ENCODE measurements at regions not wholly inside any gene's neighbourhood (a gene's known extent, or its start where the extent isn't known, plus 50 kb on each side); places are given as distances from the start of the nearest gene placed in this dataset.

- H3K27me3 ChIP-seq (replicated peaks in 1 of 2; ENCODE audit: control insufficient read depth in 2 of 2, extremely low read depth in 1 of 2, insufficient read depth in 2 of 2, low read length in 1 of 2) = no peaks in the 10 kb centered on the region
- H3K36me3 Mint-ChIP-seq = no peaks in the 10 kb centered on the region
- ChIA-PET CTCF (no interaction called here), POLR2A (no interaction called here)
- no peak for DNase-seq
- no peak overlapping the region for H3K4me3 ChIP-seq (ENCODE audit: control insufficient read depth in 1 of 2, extremely low read depth in 1 of 2, low read length in 1 of 2)
- H3K4me1 Mint-ChIP-seq = no peaks in the 10 kb centered on the region
- no peaks in the 10 kb centered on the region for H3K4me1 ChIP-seq (ENCODE audit: control insufficient read depth in 1 of 2, extremely low read depth in 1 of 2, insufficient read depth in 2 of 2, low read length in 2 of 2)
- no peak overlapping the region for H3K4me3 Mint-ChIP-seq
- ATAC-seq (replicated peaks in 1 of 4) = no peak
- no peaks in the 10 kb centered on the region for H3K36me3 ChIP-seq (ENCODE audit: control insufficient read depth in 2 of 2, extremely low read depth in 1 of 2, insufficient read depth in 1 of 2, low read length in 1 of 2)
- no peak overlapping the region for H3K27ac ChIP-seq (ENCODE audit: low read length)
- WGBS (ENCODE audit: insufficient coverage) = no CpG with 5 or more reads among the region's 6 CpGs
- H3K27me3 Mint-ChIP-seq = no peaks in the 10 kb centered on the region
- peaks cover 0 to 11% (median 11%) of the 10 kb centered on the region in 3 donors for H3K9me3 Mint-ChIP-seq
- H3K27ac Mint-ChIP-seq = no peak overlapping the region
- H3K9me3 ChIP-seq = no peaks in the 10 kb centered on the region
Measured at GRCh38 chr11:38971141-38971540, 2373.1 kb upstream of the RAG2 start.

DNA sequence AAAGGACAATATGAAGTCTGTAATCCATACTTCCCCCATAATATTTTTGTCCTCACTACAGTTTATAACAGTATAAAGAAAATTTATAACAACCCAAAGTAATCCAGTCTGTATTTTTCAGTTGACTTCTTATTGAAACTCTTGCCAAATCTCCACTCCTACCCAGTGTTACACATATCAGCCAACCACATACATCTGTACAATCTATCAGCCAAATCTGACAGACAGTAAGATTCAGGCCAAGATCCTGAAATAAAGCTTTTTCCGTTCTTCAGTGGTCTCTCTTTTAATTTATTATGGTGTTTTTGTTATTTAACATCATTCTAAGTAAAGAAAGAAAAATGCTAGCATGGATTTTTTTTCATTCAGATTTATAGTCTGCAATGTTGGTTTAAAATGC is 2370.9 kb upstream of the RAG2 start:
- Histone ChIP-seq H3K4me1 (ENCODE audit: control insufficient read depth in 1 of 2, extremely low read depth in 1 of 2, insufficient read depth in 2 of 2, low read length in 2 of 2) (no peaks in the 10 kb centered on the region), H3K27ac (ENCODE audit: low read length) (no peak overlapping the region), H3K27me3 (replicated peaks in 1 of 2; ENCODE audit: control insufficient read depth in 2 of 2, extremely low read depth in 1 of 2, insufficient read depth in 2 of 2, low read length in 1 of 2) (no peaks in the 10 kb centered on the region), H3K4me3 (ENCODE audit: control insufficient read depth in 1 of 2, extremely low read depth in 1 of 2, low read length in 1 of 2) (no peak overlapping the region), H3K9me3 (no peaks in the 10 kb centered on the region), H3K36me3 (ENCODE audit: control insufficient read depth in 2 of 2, extremely low read depth in 1 of 2, insufficient read depth in 1 of 2, low read length in 1 of 2) (no peaks in the 10 kb centered on the region)
- Mint-ChIP-seq H3K4me3 (no peak overlapping the region), H3K27me3 (no peaks in the 10 kb centered on the region), H3K27ac (no peak overlapping the region), H3K9me3 (peaks cover 0 to 15% (median 7%) of the 10 kb centered on the region in 3 donors), H3K4me1 (no peaks in the 10 kb centered on the region), H3K36me3 (no peaks in the 10 kb centered on the region)
- ChIA-PET POLR2A (no interaction called here), CTCF (no interaction called here)
- WGBS (ENCODE audit: insufficient coverage) = no CpG with 5 or more reads among the region's 1 CpG
- ATAC-seq (replicated peaks in 1 of 4) (no peak), DNase-seq (no peak)

DNA sequence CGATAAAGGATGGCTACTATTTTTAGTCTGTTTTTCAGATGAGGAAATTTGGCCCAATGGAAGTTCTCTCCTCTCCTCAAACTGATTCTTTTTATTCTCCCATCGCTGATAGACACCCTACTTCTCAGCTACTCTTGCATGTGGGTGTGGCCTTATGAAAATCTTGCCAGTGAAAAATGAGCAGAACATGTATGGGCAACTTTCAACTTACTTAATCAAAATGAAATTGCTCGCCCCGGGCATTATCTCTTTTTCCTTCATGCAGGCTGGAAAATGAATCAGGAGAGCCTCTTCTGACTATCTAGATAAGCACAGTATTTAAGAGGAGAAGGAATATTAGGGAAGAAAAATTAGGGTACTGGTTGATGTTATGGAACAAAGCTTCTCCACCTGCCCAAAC is 2354.7 kb upstream of the RAG2 start:
- Mint-ChIP-seq H3K27me3 (no peaks in the 10 kb centered on the region), H3K4me1 (no peaks in the 10 kb centered on the region)

DNA sequence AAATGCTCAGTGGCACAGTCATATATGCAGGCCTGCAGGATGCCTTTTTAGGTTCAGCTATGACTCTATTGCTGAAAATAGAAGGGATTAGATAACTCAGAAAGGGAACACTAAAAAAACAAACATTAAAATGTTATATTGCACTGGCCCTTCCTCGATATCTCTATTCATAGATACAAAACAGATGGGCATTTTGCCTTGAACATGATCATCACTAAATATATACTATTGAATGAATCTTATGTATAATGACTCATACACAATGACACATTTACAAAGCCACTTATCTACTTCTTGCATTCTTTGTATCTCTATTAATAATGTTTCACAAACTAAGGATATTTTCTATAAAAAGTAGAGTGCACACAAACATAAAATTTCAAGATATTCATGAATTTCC is 2352.8 kb upstream of the RAG2 start:
- CTCF ChIA-PET = no interaction called here
- Mint-ChIP-seq H3K9me3 (peaks cover 15 to 30% (median 23%) of the 10 kb centered on the region in 3 donors), H3K4me1 (no peaks in the 10 kb centered on the region), H3K27ac (no peak overlapping the region), H3K36me3 (no peaks in the 10 kb centered on the region), H3K4me3 (no peak overlapping the region), H3K27me3 (no peaks in the 10 kb centered on the region)
- no CpG with 5 or more reads among the region's 1 CpG for WGBS (ENCODE audit: insufficient coverage)
- H3K36me3 ChIP-seq (ENCODE audit: control insufficient read depth in 2 of 2, extremely low read depth in 1 of 2, insufficient read depth in 1 of 2, low read length in 1 of 2) = no peaks in the 10 kb centered on the region
- DNase-seq = no peak
- no peak overlapping the region for H3K4me3 ChIP-seq (ENCODE audit: control insufficient read depth in 1 of 2, extremely low read depth in 1 of 2, low read length in 1 of 2)
- POLR2A ChIA-PET = no interaction called here
- H3K27me3 ChIP-seq (replicated peaks in 1 of 2; ENCODE audit: control insufficient read depth in 2 of 2, extremely low read depth in 1 of 2, insufficient read depth in 2 of 2, low read length in 1 of 2) = no peaks in the 10 kb centered on the region
- no peak overlapping the region for H3K27ac ChIP-seq (ENCODE audit: low read length)
- no peak for ATAC-seq (replicated peaks in 1 of 4)
- no peaks in the 10 kb centered on the region for H3K9me3 ChIP-seq
- H3K4me1 ChIP-seq (ENCODE audit: control insufficient read depth in 1 of 2, extremely low read depth in 1 of 2, insufficient read depth in 2 of 2, low read length in 2 of 2) = no peaks in the 10 kb centered on the region

More for the DNA sequence above, 2354.7 kb upstream of the RAG2 start:
- POLR2A ChIA-PET = no interaction called here
- CTCF ChIA-PET = no interaction called here
- no peaks in the 10 kb centered on the region for H3K27me3 ChIP-seq (replicated peaks in 1 of 2; ENCODE audit: control insufficient read depth in 2 of 2, extremely low read depth in 1 of 2, insufficient read depth in 2 of 2, low read length in 1 of 2)
- H3K4me1 ChIP-seq (ENCODE audit: control insufficient read depth in 1 of 2, extremely low read depth in 1 of 2, insufficient read depth in 2 of 2, low read length in 2 of 2) = no peaks in the 10 kb centered on the region
- H3K36me3 ChIP-seq (ENCODE audit: control insufficient read depth in 2 of 2, extremely low read depth in 1 of 2, insufficient read depth in 1 of 2, low read length in 1 of 2) = no peaks in the 10 kb centered on the region
- ATAC-seq (replicated peaks in 1 of 4) (no peak), DNase-seq (no peak)
- no peaks in the 10 kb centered on the region for H3K36me3 Mint-ChIP-seq
- peaks cover 11 to 20% (median 19%) of the 10 kb centered on the region in 3 donors for H3K9me3 Mint-ChIP-seq
- H3K9me3 ChIP-seq = no peaks in the 10 kb centered on the region
- H3K4me3 ChIP-seq (ENCODE audit: control insufficient read depth in 1 of 2, extremely low read depth in 1 of 2, low read length in 1 of 2) = no peak overlapping the region
- H3K4me3 Mint-ChIP-seq = no peak overlapping the region
- no CpG with 5 or more reads among the region's 4 CpGs for WGBS (ENCODE audit: insufficient coverage)
- H3K27ac ChIP-seq (ENCODE audit: low read length) = no peak overlapping the region
- no peak overlapping the region for H3K27ac Mint-ChIP-seq

- no CpG with 5 or more reads among the region's 1 CpG for WGBS (ENCODE audit: insufficient coverage)
- H3K27ac Mint-ChIP-seq = no peak overlapping the region
- Histone ChIP-seq H3K27ac (ENCODE audit: low read length) (no peak overlapping the region), H3K4me1 (ENCODE audit: control insufficient read depth in 1 of 2, extremely low read depth in 1 of 2, insufficient read depth in 2 of 2, low read length in 2 of 2) (no peaks in the 10 kb centered on the region), H3K4me3 (ENCODE audit: control insufficient read depth in 1 of 2, extremely low read depth in 1 of 2, low read length in 1 of 2) (no peak overlapping the region), H3K27me3 (replicated peaks in 1 of 2; ENCODE audit: control insufficient read depth in 2 of 2, extremely low read depth in 1 of 2, insufficient read depth in 2 of 2, low read length in 1 of 2) (no peaks in the 10 kb centered on the region), H3K9me3 (no peaks in the 10 kb centered on the region), H3K36me3 (ENCODE audit: control insufficient read depth in 2 of 2, extremely low read depth in 1 of 2, insufficient read depth in 1 of 2, low read length in 1 of 2) (no peaks in the 10 kb centered on the region)
- no peak for ATAC-seq (replicated peaks in 1 of 4)
- no peaks in the 10 kb centered on the region for H3K27me3 Mint-ChIP-seq
- POLR2A ChIA-PET = no interaction called here
- no peak for DNase-seq
- no peaks in the 10 kb centered on the region for H3K4me1 Mint-ChIP-seq
- peaks cover 24 to 37% (median 34%) of the 10 kb centered on the region in 3 donors for H3K9me3 Mint-ChIP-seq
- H3K4me3 Mint-ChIP-seq = no peak overlapping the region
- H3K36me3 Mint-ChIP-seq = no peaks in the 10 kb centered on the region
- CTCF ChIA-PET = no interaction called here
Measured at GRCh38 chr11:38948392-38948791, 2350.4 kb upstream of the RAG2 start.

DNA sequence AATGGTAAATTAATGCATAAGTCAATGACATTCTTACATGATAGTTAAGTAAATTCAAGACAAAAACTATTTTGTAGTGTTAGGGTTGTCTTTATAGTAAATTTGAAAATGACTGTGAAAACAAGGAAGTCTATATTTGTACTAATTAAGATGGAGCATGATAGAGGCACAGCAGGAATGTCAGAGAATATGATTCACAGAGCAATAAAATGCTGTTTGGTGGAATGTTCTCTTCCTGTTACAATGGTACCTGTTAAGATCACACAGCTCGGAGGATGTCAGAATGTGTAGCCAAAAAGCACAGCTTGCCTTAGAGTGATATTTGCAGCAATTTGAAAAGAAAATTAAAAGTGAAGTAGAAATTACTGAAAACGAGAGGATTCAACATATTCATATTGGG is 2339.7 kb upstream of the RAG2 start:
- H3K9me3 Mint-ChIP-seq = peaks cover 5 to 14% (median 7%) of the 10 kb centered on the region in 3 donors
- H3K4me3 ChIP-seq (ENCODE audit: control insufficient read depth in 1 of 2, extremely low read depth in 1 of 2, low read length in 1 of 2) = no peak overlapping the region
- no peaks in the 10 kb centered on the region for H3K27me3 ChIP-seq (replicated peaks in 1 of 2; ENCODE audit: control insufficient read depth in 2 of 2, extremely low read depth in 1 of 2, insufficient read depth in 2 of 2, low read length in 1 of 2)
- POLR2A ChIA-PET = no interaction called here
- no CpG with 5 or more reads among the region's 2 CpGs for WGBS (ENCODE audit: insufficient coverage)
- H3K27ac ChIP-seq (ENCODE audit: low read length) = no peak overlapping the region
- H3K36me3 ChIP-seq (ENCODE audit: control insufficient read depth in 2 of 2, extremely low read depth in 1 of 2, insufficient read depth in 1 of 2, low read length in 1 of 2) = no peaks in the 10 kb centered on the region
- no peak overlapping the region for H3K27ac Mint-ChIP-seq
- H3K4me3 Mint-ChIP-seq = no peak overlapping the region
- DNase-seq (no peak), ATAC-seq (replicated peaks in 1 of 4) (no peak)
- H3K9me3 ChIP-seq = no peaks in the 10 kb centered on the region
- CTCF ChIA-PET = no interaction called here
- H3K4me1 Mint-ChIP-seq = no peaks in the 10 kb centered on the region
- no peaks in the 10 kb centered on the region for H3K4me1 ChIP-seq (ENCODE audit: control insufficient read depth in 1 of 2, extremely low read depth in 1 of 2, insufficient read depth in 2 of 2, low read length in 2 of 2)
- no peaks in the 10 kb centered on the region for H3K27me3 Mint-ChIP-seq
- no peaks in the 10 kb centered on the region for H3K36me3 Mint-ChIP-seq

DNA sequence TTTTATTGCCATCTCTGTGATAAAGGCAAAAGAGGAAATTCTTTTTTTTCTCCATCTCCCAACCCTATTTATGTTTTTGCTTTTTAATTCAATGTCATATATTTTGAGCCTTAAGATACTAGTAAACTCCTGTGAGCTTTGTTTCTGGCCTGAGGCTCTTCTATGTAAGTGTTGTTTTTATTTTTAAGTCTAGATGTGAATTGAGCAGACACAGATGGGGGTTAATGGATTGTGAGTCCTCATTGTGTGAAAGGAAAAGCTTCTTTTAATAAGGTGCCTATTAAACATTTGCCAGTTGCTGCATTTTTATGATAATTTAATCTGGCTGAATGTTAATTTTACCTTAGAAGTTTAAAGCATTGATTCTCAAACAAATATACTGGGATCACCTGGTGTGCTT is 2337.9 kb upstream of the RAG2 start:
- DNase-seq = no peak
- H3K4me1 ChIP-seq (ENCODE audit: control insufficient read depth in 1 of 2, extremely low read depth in 1 of 2, insufficient read depth in 2 of 2, low read length in 2 of 2) = no peaks in the 10 kb centered on the region
- no peaks in the 10 kb centered on the region for H3K36me3 Mint-ChIP-seq

More for the DNA sequence above, 2337.9 kb upstream of the RAG2 start:
- ATAC-seq (replicated peaks in 1 of 4) = no peak
- H3K27ac ChIP-seq (ENCODE audit: low read length) = no peak overlapping the region
- Mint-ChIP-seq H3K4me3 (no peak overlapping the region), H3K27ac (no peak overlapping the region), H3K4me1 (no peaks in the 10 kb centered on the region), H3K9me3 (peaks cover 8 to 23% (median 20%) of the 10 kb centered on the region in 3 donors), H3K27me3 (no peaks in the 10 kb centered on the region)
- H3K4me3 ChIP-seq (ENCODE audit: control insufficient read depth in 1 of 2, extremely low read depth in 1 of 2, low read length in 1 of 2) = no peak overlapping the region
- no peaks in the 10 kb centered on the region for H3K9me3 ChIP-seq
- ChIA-PET CTCF (interaction anchor here in 1 of 2 donors (0.5 kb wide), 1 partner anchor 535 kb away, joined by 5 read pairs; no protein-coding TSS in a partner anchor), POLR2A (no interaction called here)
- H3K36me3 ChIP-seq (ENCODE audit: control insufficient read depth in 2 of 2, extremely low read depth in 1 of 2, insufficient read depth in 1 of 2, low read length in 1 of 2) = no peaks in the 10 kb centered on the region
- H3K27me3 ChIP-seq (replicated peaks in 1 of 2; ENCODE audit: control insufficient read depth in 2 of 2, extremely low read depth in 1 of 2, insufficient read depth in 2 of 2, low read length in 1 of 2) = no peaks in the 10 kb centered on the region

Measured in T-cell (primary cell).